ENCODE measurements at regions not wholly inside any gene's neighbourhood (a gene's known extent, or its start where the extent isn't known, plus 50 kb on each side); places are given as distances from the start of the nearest gene placed in this dataset.
A peak's percentile ranks its signal among the peaks of the same experiment; 100 is the strongest.

- no peak for DNase-seq (ENCODE audit: low spot score)
Observed at GRCh38 chr2:217158928-217159327, 299.1 kb upstream of the TNP1 start.

GRCh38 chr2:217157581-217157980, 297.7 kb upstream of the TNP1 start:
- no peak for DNase-seq (ENCODE audit: low spot score)

- no peak for DNase-seq (ENCODE audit: low spot score)
Observed at GRCh38 chr2:217156801-217157200, 296.9 kb upstream of the TNP1 start.

- no peak for DNase-seq (ENCODE audit: low spot score)
Observed at GRCh38 chr2:217154923-217155322, 295.1 kb upstream of the TNP1 start.

- no peak for DNase-seq (ENCODE audit: low spot score)
Observed at GRCh38 chr2:217153510-217153909, 293.6 kb upstream of the TNP1 start.

- DNase-seq (ENCODE audit: low spot score) = no peak
Observed at GRCh38 chr2:217152831-217153230, 293.0 kb upstream of the TNP1 start.

GRCh38 chr2:217151509-217152206, 291.8 kb upstream of the TNP1 start:
- no peak for DNase-seq (ENCODE audit: low spot score)

GRCh38 chr2:217150236-217150635, 290.4 kb upstream of the TNP1 start:
- no peak for DNase-seq (ENCODE audit: low spot score)

GRCh38 chr2:217149087-217149660, 289.3 kb upstream of the TNP1 start:
- no peak for DNase-seq (ENCODE audit: low spot score)

GRCh38 chr2:217147818-217148217, 288.0 kb upstream of the TNP1 start:
- DNase-seq (ENCODE audit: low spot score) = no peak

GRCh38 chr2:217146956-217147355, 287.1 kb upstream of the TNP1 start:
- DNase-seq (ENCODE audit: low spot score) = no peak

- peak; percentile 7 for DNase-seq (ENCODE audit: low spot score)
Observed at GRCh38 chr2:217142649-217143266, 282.9 kb upstream of the TNP1 start.

- DNase-seq (ENCODE audit: low spot score) = no peak
Observed at GRCh38 chr2:217138284-217138683, 278.4 kb upstream of the TNP1 start.

GRCh38 chr2:217127744-217128143, 267.9 kb upstream of the TNP1 start:
- no peak for DNase-seq (ENCODE audit: low spot score)

- no peak for DNase-seq (ENCODE audit: low spot score)
Observed at GRCh38 chr2:217125014-217125413, 265.1 kb upstream of the TNP1 start.

- DNase-seq (ENCODE audit: low spot score) = no peak
Observed at GRCh38 chr2:217124050-217124449, 264.2 kb upstream of the TNP1 start.

GRCh38 chr2:217121565-217121964, 261.7 kb upstream of the TNP1 start:
- DNase-seq (ENCODE audit: low spot score) = no peak

- DNase-seq (ENCODE audit: low spot score) = no peak
Observed at GRCh38 chr2:217120429-217120828, 260.6 kb upstream of the TNP1 start.

GRCh38 chr2:217118559-217119284, 258.9 kb upstream of the TNP1 start:
- no peak for DNase-seq (ENCODE audit: low spot score)

- no peak for DNase-seq (ENCODE audit: low spot score)
Observed at GRCh38 chr2:217117523-217117922, 257.7 kb upstream of the TNP1 start.

GRCh38 chr2:217116610-217117009, 256.7 kb upstream of the TNP1 start:
- no peak for DNase-seq (ENCODE audit: low spot score)

GRCh38 chr2:217114117-217114516, 254.3 kb upstream of the TNP1 start:
- no peak for DNase-seq (ENCODE audit: low spot score)

GRCh38 chr2:217113491-217113890, 253.6 kb upstream of the TNP1 start:
- no peak for DNase-seq (ENCODE audit: low spot score)

Measured in SW480 (cell line).